SU-DHL-6 (cell line): ENCODE measurements at regions not wholly inside any gene's neighbourhood (a gene's known extent, or its start where the extent isn't known, plus 50 kb on each side); places are given as distances from the start of the nearest gene placed in this dataset.

Experiments
- CTCF ChIP-seq: fragments of 200-600 bp; sonication (generic); IDR thresholded peaks from one replicate; pipeline ENCODE4 v1.5.1; 2017; ENCODE audit warnings: antibody characterized with exemption, mild to moderate bottlenecking, low read length, moderate library complexity; ENCODE audit not compliant: insufficient read depth, poor library complexity, severe bottlenecking
- EZH2phosphoT487 ChIP-seq: fragments of 200-600 bp; sonication (generic), shearing (Covaris generic); conservative IDR thresholded peaks from 2 replicates; pipeline ENCODE4 v1.6.1; 2018; ENCODE audit warnings: mild to moderate bottlenecking, antibody characterized with exemption, low read length, moderate library complexity, mixed read lengths

DNA sequence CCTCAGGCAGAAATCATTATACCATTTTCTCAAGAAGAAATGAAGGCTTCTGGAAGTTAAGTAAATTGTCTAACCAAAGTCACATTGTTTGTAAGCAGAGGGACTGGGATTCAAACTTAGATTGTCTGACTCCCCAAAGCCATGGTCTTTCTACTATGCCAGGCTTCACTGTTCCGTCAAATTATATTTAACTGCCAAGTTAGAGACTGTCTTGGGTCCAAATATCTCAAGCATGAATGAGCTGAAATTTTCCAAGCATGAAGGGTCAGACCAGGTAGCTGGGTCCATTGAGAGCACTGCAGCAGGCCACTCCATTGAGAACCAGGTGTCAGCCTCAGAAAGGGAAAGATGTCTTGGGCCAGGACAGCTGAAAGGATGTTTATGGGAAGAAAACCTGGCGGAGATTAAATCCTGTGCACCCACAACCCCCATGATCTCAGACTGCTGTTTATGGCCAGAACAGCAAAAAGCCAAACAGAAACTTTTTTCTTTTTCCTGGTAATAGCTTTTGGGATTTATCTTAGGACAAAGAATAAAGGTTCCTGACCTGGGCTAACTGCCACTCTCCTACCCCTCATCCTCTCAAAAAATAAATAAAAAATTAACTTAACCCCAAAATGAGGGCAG, 612.3 kb downstream of the INSC start:
- TF ChIP-seq CTCF (no peak), EZH2phosphoT487 (no peak)
